ENCODE measurements at regions not wholly inside any gene's neighbourhood (a gene's known extent, or its start where the extent isn't known, plus 50 kb on each side); places are given as distances from the start of the nearest gene placed in this dataset.

- Histone ChIP-seq H3K9me2 (replicated peaks; ENCODE audit: low read length) (no peaks in the 10 kb centered on the region), H3K4me3 (ENCODE audit: low read length) (no peak overlapping the region), H3K27ac (ENCODE audit: low read length) (no peak overlapping the region), H4K20me1 (ENCODE audit: low read length) (no peaks in the 10 kb centered on the region), H3F3A (ENCODE audit: low read length, unreplicated experiment) (no peaks in the 10 kb centered on the region), H3K4me1 (ENCODE audit: insufficient read depth, low read length) (no peaks in the 10 kb centered on the region), H3K36me3 (ENCODE audit: low read depth, low read length) (no peaks in the 10 kb centered on the region), H3K4me2 (ENCODE audit: low read length) (no peak overlapping the region), H3K9ac (ENCODE audit: low read length) (no peak overlapping the region), H3K27me3 (ENCODE audit: low read length) (no peaks in the 10 kb centered on the region), H3K79me2 (ENCODE audit: low read length) (no peaks in the 10 kb centered on the region), H3K9me3 (ENCODE audit: low read length) (no peaks in the 10 kb centered on the region), H2AFZ (ENCODE audit: low read length) (no peak overlapping the region)
- DNase-seq, result no peak
- no TSS peak for BruUV-seq (replicated peaks)
- intact Hi-C loops (cut with micrococcal nuclease), result no loop called here
- ChIA-PET POLR2A (ENCODE audit: unreplicated experiment) (no interaction called here), CTCF (no interaction called here)
- TF ChIP-seq CTCF (conservative IDR thresholded peaks at IDR 0.05; ENCODE audit: low read depth, low read length) (no peak), EZH2 (IDR thresholded peaks at IDR 0.05; ENCODE audit: low read length, unreplicated experiment) (no peak), EZH2phosphoT487 (IDR thresholded peaks at IDR 0.05; ENCODE audit: borderline replicate concordance, low read length) (no peak)
- no peak for ATAC-seq
Observed at GRCh38 chr4:189832528-189832927, 108.1 kb upstream of the FRG1 start.

DNA sequence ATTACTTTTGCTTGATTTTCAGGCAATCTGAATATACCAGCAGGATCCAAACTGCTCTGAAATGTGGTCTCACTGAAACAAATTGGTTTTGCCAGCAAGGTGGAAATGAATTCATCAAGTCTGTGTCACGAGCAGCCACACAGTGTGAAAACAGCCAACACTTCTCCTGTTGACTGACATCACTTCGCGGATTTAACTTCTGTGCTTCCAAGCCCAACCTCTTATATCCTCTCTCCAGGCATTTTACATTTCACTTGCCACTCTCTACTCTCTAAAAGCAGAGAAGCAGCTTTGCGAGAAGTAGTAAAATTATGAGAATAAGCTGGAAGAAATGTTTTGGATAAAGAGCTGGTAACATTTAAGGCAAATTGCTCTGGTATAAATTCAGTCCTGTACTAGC, 106.1 kb upstream of the FRG1 start:
- ChIA-PET CTCF (no interaction called here), POLR2A (ENCODE audit: unreplicated experiment) (no interaction called here)
- H2AFZ ChIP-seq (ENCODE audit: low read length), result no peak overlapping the region
- no peak overlapping the region for H3K4me3 ChIP-seq (ENCODE audit: low read length)
- H3K27ac ChIP-seq (ENCODE audit: low read length), result no peak overlapping the region
- intact Hi-C loops (cut with micrococcal nuclease), result no loop called here
- H3K4me1 ChIP-seq (ENCODE audit: insufficient read depth, low read length), result no peaks in the 10 kb centered on the region
- TF ChIP-seq CTCF (conservative IDR thresholded peaks at IDR 0.05; ENCODE audit: low read depth, low read length) (no peak), EZH2 (IDR thresholded peaks at IDR 0.05; ENCODE audit: low read length, unreplicated experiment) (no peak), EZH2phosphoT487 (IDR thresholded peaks at IDR 0.05; ENCODE audit: borderline replicate concordance, low read length) (no peak)
- H3K4me2 ChIP-seq (ENCODE audit: low read length), result no peak overlapping the region
- H3K79me2 ChIP-seq (ENCODE audit: low read length), result no peaks in the 10 kb centered on the region
- H3K9me2 ChIP-seq (replicated peaks; ENCODE audit: low read length), result no peaks in the 10 kb centered on the region
- H3K9ac ChIP-seq (ENCODE audit: low read length), result no peak overlapping the region
- no peaks in the 10 kb centered on the region for H3F3A ChIP-seq (ENCODE audit: low read length, unreplicated experiment)
- no peaks in the 10 kb centered on the region for H4K20me1 ChIP-seq (ENCODE audit: low read length)
- no peak for DNase-seq
- no peaks in the 10 kb centered on the region for H3K36me3 ChIP-seq (ENCODE audit: low read depth, low read length)
- H3K9me3 ChIP-seq (ENCODE audit: low read length), result no peaks in the 10 kb centered on the region
- no peak for ATAC-seq
- no peaks in the 10 kb centered on the region for H3K27me3 ChIP-seq (ENCODE audit: low read length)
- BruUV-seq (replicated peaks), result no TSS peak

- Histone ChIP-seq H3K4me2 (ENCODE audit: low read length) (no peak overlapping the region), H3K9me2 (replicated peaks; ENCODE audit: low read length) (no peaks in the 10 kb centered on the region), H3K9me3 (ENCODE audit: low read length) (no peaks in the 10 kb centered on the region), H3K9ac (ENCODE audit: low read length) (no peak overlapping the region), H3K27me3 (ENCODE audit: low read length) (0 out of 2 replicates have a peak, but pooled peaks cover 6% of the 10 kb centered on the region), H2AFZ (ENCODE audit: low read length) (no peak overlapping the region), H3F3A (ENCODE audit: low read length, unreplicated experiment) (no peaks in the 10 kb centered on the region), H3K4me3 (ENCODE audit: low read length) (no peak overlapping the region), H3K27ac (ENCODE audit: low read length) (no peak overlapping the region), H3K36me3 (ENCODE audit: low read depth, low read length) (no peaks in the 10 kb centered on the region), H3K4me1 (ENCODE audit: insufficient read depth, low read length) (no peaks in the 10 kb centered on the region), H3K79me2 (ENCODE audit: low read length) (no peaks in the 10 kb centered on the region), H4K20me1 (ENCODE audit: low read length) (no peaks in the 10 kb centered on the region)
- TF ChIP-seq EZH2phosphoT487 (IDR thresholded peaks at IDR 0.05; ENCODE audit: borderline replicate concordance, low read length) (no peak), EZH2 (IDR thresholded peaks at IDR 0.05; ENCODE audit: low read length, unreplicated experiment) (no peak), CTCF (conservative IDR thresholded peaks at IDR 0.05; ENCODE audit: low read depth, low read length) (no peak)
- ATAC-seq, result no peak
- no peak for DNase-seq
- intact Hi-C loops (cut with micrococcal nuclease), result no loop called here
- ChIA-PET POLR2A (ENCODE audit: unreplicated experiment) (no interaction called here), CTCF (no interaction called here)
- BruUV-seq (replicated peaks), result no TSS peak
Observed at GRCh38 chr4:189835505-189835904, 105.2 kb upstream of the FRG1 start.

All from PC-3 (cell line).